ENCODE measurements at regions not wholly inside any gene's neighbourhood (a gene's known extent, or its start where the extent isn't known, plus 50 kb on each side); places are given as distances from the start of the nearest gene placed in this dataset.
"Not testable (repeated sequence)": the region's sequence is repeated elsewhere in the genome, so short reads cannot be mapped to it uniquely, and the experiment has no call there.

DNA sequence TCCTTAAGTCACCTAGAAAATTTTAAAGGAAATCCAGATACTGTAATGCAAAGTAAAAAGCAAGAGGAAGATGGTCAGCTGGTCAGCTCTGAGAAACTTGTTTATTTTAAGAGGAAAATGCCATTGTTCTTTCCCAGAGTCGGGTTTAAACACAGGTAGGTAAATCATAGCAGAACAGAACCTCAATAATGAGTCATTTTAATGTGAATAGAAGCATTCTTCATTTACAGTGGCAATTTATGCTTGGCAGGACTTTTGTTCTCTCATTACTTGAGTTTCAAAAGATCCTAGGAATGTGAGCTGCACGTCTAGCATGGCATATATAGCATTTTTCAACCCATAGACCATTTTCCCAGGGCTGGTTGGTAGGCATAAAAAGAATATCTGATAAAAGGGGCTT, 132.3 kb downstream of the LIG4 start:
- Histone ChIP-seq H3K4me3 (no peak overlapping the region), H3K4me1 (no peaks in the 10 kb centered on the region), H3K9me3 (peaks cover 0 to 7% (median 0%) of the 10 kb centered on the region in 3 donors), H3K27ac (no peak overlapping the region), H3K36me3 (no peaks in the 10 kb centered on the region), H3K27me3 (no peaks in the 10 kb centered on the region)
- no peak for TF ChIP-seq POLR2A (IDR thresholded peaks at IDR 0.05)
- TF ChIP-seq, protein P1, sequence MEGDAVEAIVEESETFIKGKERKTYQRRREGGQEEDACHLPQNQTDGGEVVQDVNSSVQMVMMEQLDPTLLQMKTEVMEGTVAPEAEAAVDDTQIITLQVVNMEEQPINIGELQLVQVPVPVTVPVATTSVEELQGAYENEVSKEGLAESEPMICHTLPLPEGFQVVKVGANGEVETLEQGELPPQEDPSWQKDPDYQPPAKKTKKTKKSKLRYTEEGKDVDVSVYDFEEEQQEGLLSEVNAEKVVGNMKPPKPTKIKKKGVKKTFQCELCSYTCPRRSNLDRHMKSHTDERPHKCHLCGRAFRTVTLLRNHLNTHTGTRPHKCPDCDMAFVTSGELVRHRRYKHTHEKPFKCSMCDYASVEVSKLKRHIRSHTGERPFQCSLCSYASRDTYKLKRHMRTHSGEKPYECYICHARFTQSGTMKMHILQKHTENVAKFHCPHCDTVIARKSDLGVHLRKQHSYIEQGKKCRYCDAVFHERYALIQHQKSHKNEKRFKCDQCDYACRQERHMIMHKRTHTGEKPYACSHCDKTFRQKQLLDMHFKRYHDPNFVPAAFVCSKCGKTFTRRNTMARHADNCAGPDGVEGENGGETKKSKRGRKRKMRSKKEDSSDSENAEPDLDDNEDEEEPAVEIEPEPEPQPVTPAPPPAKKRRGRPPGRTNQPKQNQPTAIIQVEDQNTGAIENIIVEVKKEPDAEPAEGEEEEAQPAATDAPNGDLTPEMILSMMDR (IDR thresholded peaks at IDR 0.05): no peak
- intact Hi-C loops (cut with DNase I): no loop called here
- WGBS, 2 donors: 6% methylated on average over 2 of the region's 2 CpGs
- DNase-seq: no peak

DNA sequence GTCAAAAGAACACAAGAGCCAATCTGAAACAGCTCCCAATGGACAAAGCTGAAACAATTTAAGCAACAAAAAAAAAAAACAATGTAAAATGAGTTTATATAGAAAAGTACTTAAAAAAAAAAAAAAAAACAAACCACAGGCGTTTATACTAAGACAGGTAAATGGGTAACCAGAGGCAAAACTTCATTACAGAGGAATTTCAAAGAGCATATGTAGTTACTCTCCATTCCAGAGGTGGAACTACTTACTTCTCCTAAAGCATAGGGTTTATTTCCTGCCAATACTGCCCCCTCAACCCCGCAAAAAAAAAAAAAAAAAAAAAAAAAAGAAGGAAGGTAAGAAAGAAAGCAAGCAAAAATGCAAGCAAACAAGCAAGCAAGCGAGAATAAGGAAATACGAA, 132.9 kb downstream of the LIG4 start:
- Histone ChIP-seq H3K4me3 (no peak overlapping the region), H3K36me3 (no peaks in the 10 kb centered on the region), H3K27me3 (no peaks in the 10 kb centered on the region), H3K27ac (no peak overlapping the region), H3K4me1 (no peaks in the 10 kb centered on the region), H3K9me3 (peaks cover 0 to 9% (median 0%) of the 10 kb centered on the region in 3 donors)
- no peak for TF ChIP-seq POLR2A (IDR thresholded peaks at IDR 0.05)
- TF ChIP-seq, protein P1 (IDR thresholded peaks at IDR 0.05): no peak
- intact Hi-C loops (cut with DNase I): no loop called here
- no peak for DNase-seq
- 64 to 70% methylated on average over 4 of the region's 4 CpGs for WGBS, 2 donors

DNA sequence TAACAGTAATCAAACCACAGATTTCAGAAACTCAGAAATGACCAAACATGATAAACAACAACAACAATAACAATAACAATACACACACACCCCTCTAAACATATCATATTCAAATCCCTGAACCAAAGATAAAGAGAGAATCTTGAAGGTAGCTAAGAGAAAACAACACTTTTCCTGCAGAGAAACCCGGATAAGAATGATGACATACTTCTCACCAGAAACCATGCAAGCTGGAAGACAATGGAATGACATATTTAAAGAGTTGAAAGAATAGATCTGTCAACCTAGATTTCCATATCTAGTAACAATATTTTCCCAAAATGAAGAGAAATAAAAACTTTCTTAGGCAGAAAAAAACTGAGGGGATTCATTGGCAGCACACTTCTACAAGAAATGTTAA, 138.1 kb downstream of the LIG4 start:
- intact Hi-C loops (cut with DNase I): no loop called here
- Histone ChIP-seq H3K27me3 (no peaks in the 10 kb centered on the region), H3K4me3 (no peak overlapping the region), H3K36me3 (no peaks in the 10 kb centered on the region), H3K27ac (no peak overlapping the region), H3K9me3 (peaks cover 0 to 28% (median 0%) of the 10 kb centered on the region in 3 donors), H3K4me1 (no peaks in the 10 kb centered on the region)
- WGBS, 2 donors: 62 to 85% methylated on average over 1 of the region's 1 CpG
- TF ChIP-seq POLR2A (IDR thresholded peaks at IDR 0.05): no peak
- TF ChIP-seq, protein P1 (IDR thresholded peaks at IDR 0.05): no peak
- DNase-seq: no peak

DNA sequence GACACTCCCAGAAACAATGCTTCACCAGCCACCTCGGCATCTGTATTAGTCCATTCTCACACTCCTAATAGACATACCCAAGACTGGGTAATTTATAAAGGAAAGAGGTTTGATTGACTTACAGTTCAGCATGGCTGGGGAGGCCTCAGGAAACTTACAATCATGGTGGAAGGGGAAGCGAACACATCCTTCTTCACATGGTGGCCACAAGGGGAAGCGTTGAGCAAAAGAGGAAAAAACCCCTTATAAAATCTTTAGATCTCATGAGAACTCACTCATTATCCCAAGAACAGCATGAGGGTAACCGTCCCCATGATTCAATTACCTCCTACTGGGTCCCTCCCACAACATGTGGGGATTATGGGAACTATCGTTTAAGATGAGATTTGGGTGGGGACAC, 140.9 kb downstream of the LIG4 start:
- 67 to 73% methylated on average over 5 of the region's 5 CpGs for WGBS, 2 donors
- H3K36me3 ChIP-seq; H3K4me3 ChIP-seq; DNase-seq; H3K27me3 ChIP-seq; H3K27ac ChIP-seq; H3K4me1 ChIP-seq; intact Hi-C loops (cut with DNase I): not testable (repeated sequence)
- H3K9me3 ChIP-seq: peaks cover 0 to 28% (median 6%) of the 10 kb centered on the region in 3 donors

DNA sequence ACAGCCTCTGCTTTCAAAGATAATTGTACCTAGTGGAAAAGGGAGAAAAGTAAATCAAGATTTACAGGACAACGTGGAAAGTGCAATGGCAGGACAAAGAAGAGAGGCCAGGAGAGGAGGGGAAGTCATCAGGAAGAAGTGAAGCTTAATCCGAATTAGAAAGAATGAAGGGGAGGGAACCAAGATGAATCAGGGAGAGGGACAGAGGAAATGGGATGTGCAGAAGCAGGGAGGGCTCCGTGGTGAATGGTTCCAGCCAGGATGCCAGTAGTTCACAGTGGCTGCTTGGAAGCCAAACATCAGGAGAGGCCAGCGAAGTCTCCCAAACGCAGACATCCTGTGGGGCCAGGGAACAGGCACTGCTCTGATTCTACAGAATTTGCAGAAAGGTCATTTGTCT, 144.4 kb downstream of the LIG4 start:
- Histone ChIP-seq H3K4me1 (no peaks in the 10 kb centered on the region), H3K27ac (no peak overlapping the region), H3K9me3 (peaks cover 0 to 9% (median 7%) of the 10 kb centered on the region in 3 donors), H3K4me3 (no peak overlapping the region), H3K27me3 (no peaks in the 10 kb centered on the region), H3K36me3 (no peaks in the 10 kb centered on the region)
- DNase-seq: no peak
- WGBS, 2 donors: 33 to 39% methylated on average over 5 of the region's 5 CpGs
- intact Hi-C loops (cut with DNase I): no loop called here
- no peak for TF ChIP-seq POLR2A (IDR thresholded peaks at IDR 0.05)
- TF ChIP-seq, protein P1 (IDR thresholded peaks at IDR 0.05): no peak

DNA sequence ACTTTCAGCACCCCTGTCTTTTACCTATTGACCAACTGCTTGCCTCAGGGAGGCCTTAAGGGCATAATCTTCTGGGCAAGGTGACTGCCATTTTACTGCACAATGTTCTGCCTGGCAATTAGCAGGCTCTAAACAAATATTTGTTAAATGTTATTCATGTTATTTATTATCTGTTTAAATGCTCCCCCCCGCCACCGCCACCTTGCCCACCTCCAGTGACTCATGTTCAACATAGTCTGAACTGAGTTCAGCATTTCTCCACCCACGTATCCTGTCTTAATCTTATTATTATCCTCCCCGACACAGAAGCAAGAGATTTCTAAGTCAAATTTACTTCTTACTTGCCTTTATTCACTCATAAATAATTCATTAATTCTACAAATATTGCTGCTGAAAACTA, 144.8 kb downstream of the LIG4 start:
- no peak overlapping the region for H3K27ac ChIP-seq
- H3K4me3 ChIP-seq: no peak overlapping the region
- DNase-seq: no peak
- 71 to 85% methylated on average over 4 of the region's 4 CpGs for WGBS, 2 donors
- H3K27me3 ChIP-seq: no peaks in the 10 kb centered on the region
- peaks cover 0 to 7% (median 5%) of the 10 kb centered on the region in 3 donors for H3K9me3 ChIP-seq
- TF ChIP-seq, protein P1 (IDR thresholded peaks at IDR 0.05): no peak
- TF ChIP-seq POLR2A (IDR thresholded peaks at IDR 0.05): no peak
- intact Hi-C loops (cut with DNase I): no loop called here
- H3K36me3 ChIP-seq: no peaks in the 10 kb centered on the region
- no peaks in the 10 kb centered on the region for H3K4me1 ChIP-seq
